ENCODE measurements at regions not wholly inside any gene's neighbourhood (a gene's known extent, or its start where the extent isn't known, plus 50 kb on each side); places are given as distances from the start of the nearest gene placed in this dataset.
"Not testable (repeated sequence)": the region's sequence is repeated elsewhere in the genome, so short reads cannot be mapped to it uniquely, and the experiment has no call there.

GRCh38 chr1:235059221-235059620 lies 69.4 kb downstream of the TOMM20 start:
- no peak for DNase-seq (ENCODE audit: low read depth in 4 of 4, low spot score in 3 of 4)

- DNase-seq (ENCODE audit: low read depth in 4 of 4, low spot score in 3 of 4) = no peak
Observed at GRCh38 chr1:235058695-235059094, 69.9 kb downstream of the TOMM20 start.

- DNase-seq (ENCODE audit: low read depth in 4 of 4, low spot score in 3 of 4) = no peak
Observed at GRCh38 chr1:235057385-235058306, 71.0 kb downstream of the TOMM20 start.

GRCh38 chr1:235056937-235057336 lies 71.7 kb downstream of the TOMM20 start:
- DNase-seq (ENCODE audit: low read depth in 4 of 4, low spot score in 3 of 4) = no peak

DNA sequence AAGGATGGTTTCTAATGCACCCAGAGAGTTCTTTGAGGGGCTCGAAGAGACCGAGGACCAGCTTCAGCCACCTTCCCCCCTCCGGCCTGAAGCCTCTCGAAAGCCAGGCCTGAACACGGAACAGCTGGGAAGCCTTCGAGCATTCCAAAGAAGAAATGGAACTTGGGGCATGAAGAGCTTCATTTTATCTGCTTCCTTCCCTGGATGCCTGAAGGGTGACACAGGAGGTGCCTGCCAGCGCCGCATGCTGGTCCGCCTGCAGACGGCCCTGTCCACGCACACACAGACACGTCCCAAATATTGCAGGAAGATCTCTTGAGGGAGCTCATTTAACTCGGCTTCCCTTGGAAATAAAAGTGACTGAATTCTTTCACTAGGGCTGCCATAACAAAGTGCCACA lies 73.7 kb downstream of the TOMM20 start:
- DNase-seq (ENCODE audit: low read depth in 4 of 4, low spot score in 3 of 4) = no peak

DNA sequence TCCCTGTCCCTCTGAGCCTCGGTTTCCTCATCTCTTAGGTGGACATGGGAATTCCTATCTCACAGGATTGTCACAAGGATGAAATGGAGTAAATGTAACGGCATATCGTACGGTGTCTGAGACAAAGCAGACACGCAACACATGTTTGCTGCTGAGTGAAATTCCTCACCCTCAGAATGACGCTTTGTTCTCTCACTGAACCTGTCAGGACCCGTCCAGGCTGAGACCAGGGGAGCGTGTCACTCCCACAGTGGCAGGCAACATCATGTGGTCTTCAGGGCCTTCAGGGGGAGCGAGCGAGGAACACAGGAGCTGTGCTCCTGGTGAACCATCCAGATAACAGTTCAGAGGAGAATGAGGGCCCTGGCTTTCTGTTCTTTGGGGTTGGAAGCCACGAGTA lies 74.2 kb downstream of the TOMM20 start:
- DNase-seq (ENCODE audit: low read depth in 4 of 4, low spot score in 3 of 4) = no peak

GRCh38 chr1:235052067-235053008 lies 76.3 kb downstream of the TOMM20 start:
- DNase-seq (ENCODE audit: low read depth in 4 of 4, low spot score in 3 of 4) = no peak

DNA sequence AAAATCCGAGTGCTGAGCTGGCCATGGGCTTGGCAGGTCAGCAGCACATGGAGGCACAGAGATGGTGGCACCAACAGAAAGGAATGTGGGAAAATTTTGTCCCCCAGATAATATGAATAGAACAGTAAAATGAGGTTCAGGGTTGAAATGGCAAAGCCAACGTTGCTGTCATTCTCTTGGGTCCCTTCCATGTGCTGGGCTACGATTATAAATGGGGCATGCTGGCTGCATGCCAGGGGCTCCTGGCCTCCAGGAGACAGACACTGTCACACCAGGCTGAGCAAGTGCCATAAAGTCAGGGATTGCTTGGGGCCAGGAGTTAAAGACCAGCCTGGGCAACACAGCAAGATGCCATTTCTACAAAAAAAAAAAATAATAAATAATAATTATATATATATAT lies 77.1 kb downstream of the TOMM20 start:
- DNase-seq (ENCODE audit: low read depth in 4 of 4, low spot score in 3 of 4) = no peak

DNA sequence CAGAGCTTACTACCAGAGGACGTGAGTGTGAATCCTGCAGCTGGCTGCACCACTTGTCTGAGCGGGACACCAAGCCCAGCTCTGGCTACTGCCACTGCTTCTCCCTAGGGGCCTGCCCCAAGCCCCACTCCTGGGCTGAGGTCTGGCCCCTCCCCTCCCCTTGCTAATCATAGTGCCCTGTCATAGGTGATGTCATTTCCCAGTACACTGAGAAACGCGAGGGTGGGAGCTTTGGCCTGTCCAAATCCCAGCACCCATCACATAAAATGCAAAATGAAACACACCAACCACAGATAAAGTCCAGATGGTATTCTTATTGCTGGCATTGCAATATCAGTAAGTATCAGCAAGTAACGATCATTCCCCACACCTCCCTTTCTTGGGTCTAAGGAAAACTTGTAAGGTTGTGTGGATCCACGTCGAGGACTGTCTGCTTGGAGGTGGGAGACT lies 77.7 kb downstream of the TOMM20 start:
- no peak for DNase-seq (ENCODE audit: low read depth in 4 of 4, low spot score in 3 of 4)

- DNase-seq (ENCODE audit: low read depth in 4 of 4, low spot score in 3 of 4) = not testable (repeated sequence)
Observed at GRCh38 chr1:235049716-235050378, 78.8 kb downstream of the TOMM20 start.

DNA sequence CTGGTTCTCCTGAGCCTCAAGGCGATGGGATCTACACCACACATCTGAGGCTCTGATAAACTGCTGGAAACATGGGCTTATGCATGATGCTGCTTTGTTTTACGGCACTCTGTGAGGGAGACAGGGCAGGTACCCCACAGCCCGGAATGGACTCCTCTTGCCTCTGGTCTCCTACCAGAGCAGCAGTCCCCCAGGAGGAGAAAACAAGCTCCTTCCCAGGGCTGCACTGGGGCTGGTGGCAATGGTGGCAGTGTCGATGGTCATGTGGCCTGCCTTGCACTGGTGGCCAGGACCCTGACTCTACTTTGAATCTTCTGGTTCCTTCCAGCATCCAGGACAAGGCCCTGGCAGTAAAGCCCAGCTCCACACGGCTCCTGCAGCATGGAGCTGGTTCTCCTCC lies 79.4 kb downstream of the TOMM20 start:
- no peak for DNase-seq (ENCODE audit: low read depth in 4 of 4, low spot score in 3 of 4)

DNA sequence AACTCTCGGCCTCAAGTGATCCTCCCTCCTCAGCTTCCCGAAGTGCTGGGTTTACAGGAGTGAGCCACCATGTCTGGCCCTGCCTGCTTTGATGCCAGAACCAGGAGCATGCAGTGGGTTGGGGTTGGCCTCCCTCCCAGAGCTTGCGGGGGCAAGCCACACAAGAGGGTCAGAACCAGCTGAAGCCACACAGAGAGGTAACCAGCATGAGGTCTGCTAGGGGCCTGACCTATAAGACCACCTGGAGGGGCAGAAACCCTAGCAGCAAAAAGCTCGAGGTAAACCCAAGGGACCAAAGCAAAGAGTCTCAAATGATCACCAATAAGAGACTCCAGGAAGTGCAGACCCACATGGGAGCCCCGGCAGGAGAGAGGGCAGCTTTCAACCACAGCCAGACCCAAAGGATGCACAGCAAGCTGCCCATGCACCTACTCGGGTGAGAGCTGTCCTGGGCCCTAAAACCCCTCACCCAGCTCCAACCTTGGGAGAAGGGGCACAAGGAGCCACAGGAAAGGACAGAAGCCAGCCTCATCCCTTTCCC lies 81.2 kb downstream of the TOMM20 start:
- no peak for DNase-seq (ENCODE audit: low read depth in 4 of 4, low spot score in 3 of 4)

- DNase-seq (ENCODE audit: low read depth in 4 of 4, low spot score in 3 of 4) = no peak
Observed at GRCh38 chr1:235045921-235046601, 82.6 kb downstream of the TOMM20 start.

DNA sequence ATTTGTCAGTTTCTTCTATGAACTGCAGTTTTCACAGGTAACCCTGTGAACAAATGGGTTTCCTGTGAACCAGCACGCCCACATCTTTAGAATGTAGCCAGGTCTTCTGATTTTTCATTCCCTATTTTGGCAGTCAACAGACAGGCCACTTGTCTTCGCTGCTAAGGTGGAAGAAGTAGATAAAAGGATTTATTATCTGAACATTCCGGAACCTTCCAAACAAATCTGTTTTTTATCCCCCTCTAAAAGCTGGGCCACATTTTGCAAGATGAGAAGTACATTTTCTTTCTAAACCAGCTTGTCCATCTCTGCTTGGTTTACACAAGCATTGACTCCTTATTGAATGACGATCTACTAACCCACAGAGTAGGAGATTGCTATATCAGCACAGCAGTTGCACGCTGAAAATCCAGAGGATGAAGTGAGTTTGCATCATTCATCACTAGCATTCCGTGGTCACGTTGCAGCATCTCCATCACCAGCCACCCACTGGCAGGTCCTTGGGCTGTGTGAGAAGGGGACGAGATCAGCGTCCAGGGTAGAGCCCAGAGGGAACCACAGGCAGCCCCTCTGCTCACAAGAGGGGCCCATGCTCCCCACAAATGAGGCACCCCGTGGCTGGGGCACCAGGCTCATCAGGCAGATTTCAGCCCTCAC lies 83.5 kb downstream of the TOMM20 start:
- DNase-seq (ENCODE audit: low read depth in 4 of 4, low spot score in 3 of 4) = no peak

DNA sequence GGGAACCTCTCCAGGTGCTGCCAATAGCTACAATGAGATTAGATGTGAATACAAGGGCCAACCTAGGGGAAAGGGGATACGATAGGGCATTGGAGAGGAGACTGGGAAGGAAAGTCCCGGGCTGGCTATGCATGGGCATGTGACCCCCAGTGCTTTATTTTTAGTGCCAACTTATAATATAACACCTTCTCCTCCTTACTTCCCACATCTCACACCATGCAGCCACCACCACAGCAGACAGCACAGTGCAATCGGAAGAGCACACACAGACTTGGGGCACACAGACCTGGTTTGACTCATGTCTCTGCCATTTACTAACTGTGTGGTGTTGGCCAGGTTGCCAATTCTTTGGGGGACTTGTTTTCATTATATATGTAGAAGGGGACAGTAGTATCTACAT lies 85.4 kb downstream of the TOMM20 start:
- DNase-seq (ENCODE audit: low read depth in 4 of 4, low spot score in 3 of 4) = no peak

DNA sequence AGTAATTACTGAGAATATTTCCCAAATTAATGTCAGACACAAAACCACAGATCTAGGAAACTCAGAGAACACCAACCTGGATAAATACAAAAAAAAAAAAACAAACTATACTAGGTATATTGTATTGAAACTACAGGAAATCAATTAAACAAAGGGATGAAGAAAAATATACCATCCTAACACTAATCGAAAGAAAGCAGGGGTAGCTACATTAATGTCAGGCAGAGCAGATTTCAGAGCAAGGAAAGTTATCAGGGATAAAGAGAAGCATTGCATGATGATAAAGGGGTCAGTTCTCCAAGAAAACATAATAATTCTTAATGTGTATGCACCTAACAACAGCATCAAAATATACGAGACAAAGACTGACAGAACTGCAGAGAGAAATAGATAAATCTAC lies 89.9 kb downstream of the TOMM20 start:
- DNase-seq (ENCODE audit: low read depth in 4 of 4, low spot score in 3 of 4) = no peak

GRCh38 chr1:235035928-235036327 lies 92.7 kb downstream of the TOMM20 start:
- DNase-seq (ENCODE audit: low read depth in 4 of 4, low spot score in 3 of 4) = no peak

- no peak for DNase-seq (ENCODE audit: low read depth in 4 of 4, low spot score in 3 of 4)
Observed at GRCh38 chr1:235030919-235031596, 97.6 kb downstream of the TOMM20 start.

DNA sequence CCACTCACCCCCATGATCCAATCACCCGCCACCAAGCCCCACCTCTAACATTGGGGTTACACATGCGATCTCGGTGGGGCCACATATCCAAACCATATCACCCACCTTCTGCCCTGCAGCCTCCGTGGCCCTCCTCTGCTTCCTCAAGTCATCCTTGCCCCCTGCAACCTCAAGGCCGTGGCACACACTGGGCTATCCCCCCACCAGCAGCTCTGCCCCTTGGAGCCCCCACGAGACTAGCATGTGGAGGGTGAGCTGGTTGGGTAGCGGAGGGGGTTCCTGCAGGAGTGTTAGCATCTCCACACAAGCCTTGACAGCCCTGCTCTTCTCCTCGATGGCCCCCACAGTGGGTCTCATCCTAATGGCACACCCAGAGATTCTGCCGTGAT lies 100.8 kb downstream of the TOMM20 start:
- no peak for DNase-seq (ENCODE audit: low read depth in 4 of 4, low spot score in 3 of 4)
